ENCODE measurements at regions not wholly inside any gene's neighbourhood (a gene's known extent, or its start where the extent isn't known, plus 50 kb on each side); places are given as distances from the start of the nearest gene placed in this dataset.

GRCh38 chr18:22626771-22627170 lies 209.1 kb upstream of the CTAGE1 start:
- Histone ChIP-seq H3K4me1 (replicated peaks in 1 of 2) (no peaks in the 10 kb centered on the region), H3K4me3 (no peak overlapping the region), H3K27ac (no peak overlapping the region)
- no peak for ATAC-seq (replicated peaks in 6 of 8)
- in situ Hi-C loops (cut with MboI; ENCODE audit: low pct_unique_long_range_greater_than_20kb in 2 of 9, low sequenced_read_pairs in 9 of 9, unreplicated experiment in 9 of 9), result no loop called here
- 0 to 94% (median 76%) methylated on average over 1 to 3 of the region's 3 CpGs for WGBS, 10 experiments

- in situ Hi-C loops (cut with MboI; ENCODE audit: low pct_unique_long_range_greater_than_20kb in 2 of 9, low sequenced_read_pairs in 9 of 9, unreplicated experiment in 9 of 9), result no loop called here
- WGBS, 10 experiments, result 0 to 100% (median 60%) methylated on average over 1 of the region's 1 CpG; no CpG with 5 or more reads in 1 of the 10 experiments
- Histone ChIP-seq H3K4me1 (replicated peaks in 1 of 2) (no peaks in the 10 kb centered on the region), H3K4me3 (no peak overlapping the region), H3K27ac (no peak overlapping the region)
- ATAC-seq (replicated peaks in 6 of 8), result no peak
These were observed 209.8 kb upstream of the CTAGE1 start for GRCh38 chr18:22627506-22627905.

DNA sequence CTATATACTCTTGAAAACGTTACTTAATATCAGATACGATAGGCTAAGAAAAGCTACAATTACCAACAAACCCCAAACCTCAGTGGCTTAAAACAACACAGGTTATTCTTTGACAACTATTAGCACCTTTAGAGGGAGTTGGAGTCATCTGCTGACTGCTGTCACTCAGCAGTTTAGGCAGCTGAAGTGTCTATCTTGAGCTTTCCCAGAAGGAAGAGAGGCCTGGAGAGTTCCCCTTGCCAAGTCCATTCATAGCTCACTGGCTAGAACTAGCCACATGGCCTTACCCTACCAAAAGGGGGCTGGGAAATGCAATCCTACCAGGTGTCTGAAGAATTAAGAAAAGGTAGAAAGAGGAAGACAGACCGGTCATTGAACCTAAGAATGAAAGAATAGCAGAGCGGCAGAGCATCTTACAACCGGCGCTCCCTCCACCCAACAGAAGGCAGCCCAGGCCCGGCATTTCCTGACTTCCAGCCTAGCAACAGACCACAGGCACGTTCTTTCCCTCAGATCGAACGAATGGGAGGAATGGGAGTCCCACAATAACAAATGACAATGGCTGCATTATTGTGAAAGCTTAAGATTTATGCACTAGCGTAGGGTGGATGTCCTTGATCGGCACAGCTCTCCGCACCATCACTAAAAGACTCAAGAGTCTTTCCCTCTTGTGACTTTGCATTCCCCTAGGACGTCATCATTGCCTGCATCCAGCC lies 211.2 kb upstream of the CTAGE1 start:
- Histone ChIP-seq H3K4me3 (no peak overlapping the region), H3K27ac (no peak overlapping the region), H3K4me1 (replicated peaks in 1 of 2) (no peaks in the 10 kb centered on the region)
- ATAC-seq (replicated peaks in 6 of 8), result peak in 1 of 8 experiments; percentile 64
- 35 to 78% (median 57%) methylated on average over 2 to 9 of the region's 14 CpGs; no CpG with 5 or more reads in 1 of the 10 experiments for WGBS, 10 experiments
- in situ Hi-C loops (cut with MboI; ENCODE audit: low pct_unique_long_range_greater_than_20kb in 2 of 9, low sequenced_read_pairs in 9 of 9, unreplicated experiment in 9 of 9), result no loop called here

- 0 to 100% (median 78%) methylated on average over 1 to 2 of the region's 2 CpGs for WGBS, 10 experiments
- ATAC-seq (replicated peaks in 6 of 8), result no peak
These were observed 213.3 kb upstream of the CTAGE1 start for GRCh38 chr18:22630980-22631379.

GRCh38 chr18:22632191-22632590 lies 214.5 kb upstream of the CTAGE1 start:
- no peak overlapping the region for H3K4me3 ChIP-seq
- H3K4me1 ChIP-seq (replicated peaks in 1 of 2), result no peaks in the 10 kb centered on the region
- ATAC-seq (replicated peaks in 6 of 8), result peak in 1 of 8 experiments; percentile 26
- in situ Hi-C loops (cut with MboI; ENCODE audit: low pct_unique_long_range_greater_than_20kb in 2 of 9, low sequenced_read_pairs in 9 of 9, unreplicated experiment in 9 of 9), result no loop called here
- 5 to 100% (median 66%) methylated on average over 2 to 4 of the region's 4 CpGs for WGBS, 10 experiments
- no peak overlapping the region for H3K27ac ChIP-seq

More at GRCh38 chr18:22630980-22631379, 213.3 kb upstream of the CTAGE1 start:
- in situ Hi-C loops (cut with MboI; ENCODE audit: low pct_unique_long_range_greater_than_20kb in 2 of 9, low sequenced_read_pairs in 9 of 9, unreplicated experiment in 9 of 9), result no loop called here
- Histone ChIP-seq H3K27ac (no peak overlapping the region), H3K4me1 (replicated peaks in 1 of 2) (no peaks in the 10 kb centered on the region), H3K4me3 (no peak overlapping the region)

DNA sequence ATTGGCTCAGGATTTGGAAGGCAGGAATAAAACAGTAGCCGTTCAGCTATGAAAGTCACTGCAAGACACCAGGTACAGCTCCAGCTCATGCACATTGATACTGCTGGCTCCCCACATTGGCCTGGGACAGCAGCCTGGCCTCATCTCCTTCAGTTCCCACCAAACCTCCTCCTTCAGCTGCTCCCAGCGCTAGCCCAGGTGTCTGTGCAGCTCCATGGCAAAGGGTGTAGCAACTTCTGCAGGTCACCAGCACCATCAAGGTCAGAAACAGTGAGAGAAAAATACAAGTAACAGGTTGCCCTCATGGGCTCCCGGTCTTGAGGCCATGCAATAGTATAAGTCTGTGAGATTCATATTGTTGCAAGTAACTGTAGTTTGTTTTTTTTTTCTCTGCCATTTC lies 216.7 kb upstream of the CTAGE1 start:
- Histone ChIP-seq H3K27ac (no peak overlapping the region), H3K4me3 (no peak overlapping the region), H3K4me1 (replicated peaks in 1 of 2) (no peaks in the 10 kb centered on the region)
- no peak for ATAC-seq (replicated peaks in 6 of 8)
- 80 to 100% (median 87%) methylated on average over 1 to 3 of the region's 3 CpGs; no CpG with 5 or more reads in 4 of the 10 experiments for WGBS, 10 experiments
- in situ Hi-C loops (cut with MboI; ENCODE audit: low pct_unique_long_range_greater_than_20kb in 2 of 9, low sequenced_read_pairs in 9 of 9, unreplicated experiment in 9 of 9), result no loop called here

DNA sequence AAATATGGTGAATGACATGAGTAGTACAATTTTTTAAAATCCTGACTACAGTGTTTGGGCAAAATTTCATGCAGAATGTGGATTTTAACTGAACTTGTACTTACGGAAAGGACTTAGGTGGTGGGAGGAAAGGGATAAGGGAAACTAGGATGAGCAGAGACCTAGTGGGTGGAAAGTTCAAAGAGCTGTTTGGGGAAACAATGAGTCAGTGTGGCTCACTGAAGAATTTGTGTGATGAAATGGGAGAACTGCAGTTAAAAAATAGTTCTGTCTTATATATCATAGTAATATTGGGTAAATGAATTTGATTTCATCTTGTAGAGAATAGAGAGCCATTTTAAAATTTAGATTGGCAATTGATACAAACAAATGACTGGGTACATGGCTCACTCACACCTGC lies 220.1 kb upstream of the CTAGE1 start:
- H3K4me3 ChIP-seq, result no peak overlapping the region
- no peaks in the 10 kb centered on the region for H3K4me1 ChIP-seq (replicated peaks in 1 of 2)
- H3K27ac ChIP-seq, result no peak overlapping the region
- in situ Hi-C loops (cut with MboI; ENCODE audit: low pct_unique_long_range_greater_than_20kb in 2 of 9, low sequenced_read_pairs in 9 of 9, unreplicated experiment in 9 of 9), result no loop called here
- WGBS, 10 experiments, result 27 to 100% (median 75%) methylated on average over 1 of the region's 1 CpG; no CpG with 5 or more reads in 3 of the 10 experiments
- ATAC-seq (replicated peaks in 6 of 8), result no peak

- ATAC-seq (replicated peaks in 6 of 8), result peak in 1 of 8 experiments; percentile 32
- in situ Hi-C loops (cut with MboI; ENCODE audit: low pct_unique_long_range_greater_than_20kb in 2 of 9, low sequenced_read_pairs in 9 of 9, unreplicated experiment in 9 of 9), result no loop called here
- Histone ChIP-seq H3K27ac (no peak overlapping the region), H3K4me1 (replicated peaks in 1 of 2) (no peaks in the 10 kb centered on the region), H3K4me3 (no peak overlapping the region)
- WGBS, 10 experiments, result 0 to 50% (median 22%) methylated on average over 1 to 2 of the region's 2 CpGs
These were observed 221.3 kb upstream of the CTAGE1 start for GRCh38 chr18:22639026-22639463.

DNA sequence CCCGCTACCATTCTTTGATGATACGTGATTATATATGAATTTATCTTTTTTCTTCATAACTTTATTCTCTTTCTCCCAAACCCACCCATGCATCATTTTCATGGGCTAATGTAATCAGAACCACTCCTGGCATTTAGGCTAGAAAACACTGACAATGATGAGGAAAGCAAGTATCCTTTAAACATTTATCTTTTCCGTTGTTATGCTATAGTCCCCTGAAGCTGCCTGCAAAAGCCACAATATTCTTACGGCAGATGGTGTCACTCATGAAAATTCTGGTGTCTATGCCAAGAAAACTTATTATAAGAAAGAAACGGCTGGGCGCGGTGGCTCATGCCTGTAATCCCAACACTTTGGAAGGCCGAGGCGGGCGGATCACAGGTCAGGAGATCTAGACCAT lies 221.8 kb upstream of the CTAGE1 start:
- Histone ChIP-seq H3K27ac (no peak overlapping the region), H3K4me3 (no peak overlapping the region), H3K4me1 (replicated peaks in 1 of 2) (no peaks in the 10 kb centered on the region)
- no peak for ATAC-seq (replicated peaks in 6 of 8)
- 50 to 100% (median 95%) methylated on average over 2 to 10 of the region's 10 CpGs for WGBS, 10 experiments
- in situ Hi-C loops (cut with MboI; ENCODE audit: low pct_unique_long_range_greater_than_20kb in 2 of 9, low sequenced_read_pairs in 9 of 9, unreplicated experiment in 9 of 9), result no loop called here

- no peak overlapping the region for H3K27ac ChIP-seq
- no peaks in the 10 kb centered on the region for H3K4me1 ChIP-seq (replicated peaks in 1 of 2)
- 53 to 100% (median 73%) methylated on average over 1 to 2 of the region's 4 CpGs; no CpG with 5 or more reads in 2 of the 10 experiments for WGBS, 10 experiments
- in situ Hi-C loops (cut with MboI; ENCODE audit: low pct_unique_long_range_greater_than_20kb in 2 of 9, low sequenced_read_pairs in 9 of 9, unreplicated experiment in 9 of 9), result no loop called here
- ATAC-seq (replicated peaks in 6 of 8), result no peak
- no peak overlapping the region for H3K4me3 ChIP-seq
These were observed 222.6 kb upstream of the CTAGE1 start for GRCh38 chr18:22640281-22640842.

DNA sequence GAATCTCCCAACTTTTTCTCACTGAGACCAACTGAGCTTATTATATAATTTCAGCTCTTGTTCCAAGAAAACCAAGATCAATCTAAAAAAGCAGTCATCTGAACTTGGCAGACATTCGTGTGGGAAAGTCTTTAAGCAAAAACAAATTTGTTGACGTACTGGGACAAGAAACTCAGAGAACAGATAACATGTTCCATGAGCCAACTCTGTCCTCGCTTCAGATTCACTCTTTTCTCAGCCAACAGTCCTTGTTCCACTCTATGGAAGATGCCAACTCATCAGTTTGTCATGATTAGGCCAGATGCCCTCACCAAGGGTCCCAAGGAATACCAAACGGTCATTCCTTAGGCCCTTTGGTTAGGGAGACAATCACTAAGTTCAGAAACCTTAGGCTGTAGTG lies 224.2 kb upstream of the CTAGE1 start:
- ATAC-seq (replicated peaks in 6 of 8), result no peak
- no peak overlapping the region for H3K4me3 ChIP-seq
- in situ Hi-C loops (cut with MboI; ENCODE audit: low pct_unique_long_range_greater_than_20kb in 2 of 9, low sequenced_read_pairs in 9 of 9, unreplicated experiment in 9 of 9), result no loop called here
- H3K4me1 ChIP-seq (replicated peaks in 1 of 2), result no peaks in the 10 kb centered on the region
- WGBS, 10 experiments, result 0 to 100% (median 71%) methylated on average over 1 to 4 of the region's 4 CpGs
- no peak overlapping the region for H3K27ac ChIP-seq

DNA sequence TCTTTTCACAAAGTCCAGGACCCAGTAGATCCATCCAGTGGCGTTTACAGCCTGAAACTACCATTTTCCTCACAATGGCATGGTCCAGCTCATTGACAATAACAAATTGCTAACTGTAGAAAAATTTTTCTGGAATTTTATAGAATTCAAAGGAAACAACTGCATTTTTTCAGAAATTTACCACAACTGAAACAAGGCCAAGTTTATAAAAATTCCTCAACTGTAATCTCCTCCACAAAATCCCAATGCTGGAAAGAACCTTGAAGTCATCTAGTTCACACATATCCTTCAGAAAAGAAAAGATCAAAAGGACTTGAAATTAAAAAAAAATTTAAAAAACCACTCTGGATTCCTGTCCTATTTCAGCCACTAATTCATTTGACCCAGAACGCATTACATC lies 226.0 kb upstream of the CTAGE1 start:
- Histone ChIP-seq H3K4me3 (no peak overlapping the region), H3K27ac (no peak overlapping the region), H3K4me1 (replicated peaks in 1 of 2) (no peaks in the 10 kb centered on the region)
- no peak for ATAC-seq (replicated peaks in 6 of 8)
- in situ Hi-C loops (cut with MboI; ENCODE audit: low pct_unique_long_range_greater_than_20kb in 2 of 9, low sequenced_read_pairs in 9 of 9, unreplicated experiment in 9 of 9), result no loop called here
- WGBS, 10 experiments, result 20 to 100% (median 80%) methylated on average over 1 to 2 of the region's 2 CpGs; no CpG with 5 or more reads in 1 of the 10 experiments

DNA sequence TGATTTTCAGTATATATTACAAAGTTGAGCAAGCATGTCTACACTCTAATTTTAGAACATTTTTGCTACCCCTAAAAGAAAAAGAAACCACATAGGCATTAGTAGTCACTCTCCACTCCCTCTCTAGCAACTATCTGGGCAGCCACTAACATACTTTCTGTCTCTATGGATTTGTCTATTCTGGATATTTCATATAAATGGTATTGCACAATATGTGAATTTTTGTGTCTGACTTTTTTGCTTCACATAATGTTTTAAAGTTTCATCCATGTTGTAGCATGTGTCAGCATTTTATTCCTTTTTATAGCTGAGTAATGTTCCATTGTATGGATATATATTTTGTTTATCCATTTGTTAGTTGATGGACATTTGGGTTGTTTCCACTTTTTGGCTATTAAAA lies 232.5 kb upstream of the CTAGE1 start:
- in situ Hi-C loops (cut with MboI; ENCODE audit: low pct_unique_long_range_greater_than_20kb in 2 of 9, low sequenced_read_pairs in 9 of 9, unreplicated experiment in 9 of 9), result loop anchor here in 1 of 9 experiments (10.0 kb wide), 1 partner anchor 55 kb away; no protein-coding TSS in a partner anchor
- no peak overlapping the region for H3K27ac ChIP-seq
- H3K4me3 ChIP-seq, result no peak overlapping the region
- H3K4me1 ChIP-seq (replicated peaks in 1 of 2), result no peaks in the 10 kb centered on the region
- ATAC-seq (replicated peaks in 6 of 8), result no peak

- no peak overlapping the region for H3K27ac ChIP-seq
- no peak overlapping the region for H3K4me3 ChIP-seq
- no peak for ATAC-seq (replicated peaks in 6 of 8)
- 0 to 88% (median 50%) methylated on average over 1 of the region's 1 CpG for WGBS, 10 experiments
- in situ Hi-C loops (cut with MboI; ENCODE audit: low pct_unique_long_range_greater_than_20kb in 2 of 9, low sequenced_read_pairs in 9 of 9, unreplicated experiment in 9 of 9), result loop anchor here in 1 of 9 experiments (10.0 kb wide), 1 partner anchor 63 kb away; no protein-coding TSS in a partner anchor
- no peaks in the 10 kb centered on the region for H3K4me1 ChIP-seq (replicated peaks in 1 of 2)
These were observed 239.9 kb upstream of the CTAGE1 start for GRCh38 chr18:22657619-22658018.
